Ishikawa (cell line): ENCODE measurements at regions not wholly inside any gene's neighbourhood (a gene's known extent, or its start where the extent isn't known, plus 50 kb on each side); places are given as distances from the start of the nearest gene placed in this dataset.
A peak's percentile ranks its signal among the peaks of the same experiment; 100 is the strongest.

Experiments used
- CEBPB ChIP-seq: IDR thresholded peaks from 2 replicates; pipeline ENCODE4 v1.6.1; 2012
- CREB1 ChIP-seq: IDR thresholded peaks from 2 replicates; pipeline ENCODE4 v1.6.1; 2012; ENCODE audit warnings: low read depth
- EGR1 ChIP-seq: IDR thresholded peaks from 2 replicates; pipeline ENCODE4 v1.6.1; 2012
- EP300 ChIP-seq: IDR thresholded peaks from 2 replicates; pipeline ENCODE4 v1.6.1; 2012; ENCODE audit warnings: borderline replicate concordance
- FOXM1 ChIP-seq: IDR thresholded peaks from 2 replicates; pipeline ENCODE4 v1.6.1; 2012; ENCODE audit warnings: low read depth, borderline replicate concordance
- NFIC ChIP-seq: IDR thresholded peaks from 2 replicates; pipeline ENCODE4 v1.6.1; 2012
- RAD21 ChIP-seq: IDR thresholded peaks from 2 replicates; pipeline ENCODE4 v1.6.1; 2012; ENCODE audit warnings: low read depth
- TAF1 ChIP-seq: IDR thresholded peaks from 2 replicates; pipeline ENCODE4 v1.6.1; 2012; ENCODE audit warnings: low read depth, mild to moderate bottlenecking
- TCF12 ChIP-seq: IDR thresholded peaks from 2 replicates; pipeline ENCODE4 v1.6.1; 2012; ENCODE audit warnings: low read depth
- TEAD4 ChIP-seq: IDR thresholded peaks from 2 replicates; pipeline ENCODE4 v1.6.1; 2012
- USF1 ChIP-seq: IDR thresholded peaks from 2 replicates; pipeline ENCODE4 v1.6.1; 2012
- YY1 ChIP-seq: IDR thresholded peaks from 2 replicates; pipeline ENCODE4 v1.6.1; 2012; ENCODE audit warnings: low read depth
- ZBTB7A ChIP-seq: IDR thresholded peaks from 2 replicates; pipeline ENCODE4 v1.6.1; 2012; ENCODE audit warnings: low read depth
- TF ChIP-seq, protein P1 (sequence below): IDR thresholded peaks from 2 replicates; pipeline ENCODE4 v1.6.1; 2012
- TF ChIP-seq, protein P2 (sequence below): IDR thresholded peaks from 2 replicates; pipeline ENCODE4 v1.6.1; 2012; ENCODE audit warnings: low read depth, mild to moderate bottlenecking

- TF ChIP-seq RAD21 (peak; percentile 29; the same call in 1 of the 2 replicates), USF1 (no peak)
Measured at GRCh38 chr18:24672165-24672941, 211.9 kb downstream of the HRH4 start.

DNA sequence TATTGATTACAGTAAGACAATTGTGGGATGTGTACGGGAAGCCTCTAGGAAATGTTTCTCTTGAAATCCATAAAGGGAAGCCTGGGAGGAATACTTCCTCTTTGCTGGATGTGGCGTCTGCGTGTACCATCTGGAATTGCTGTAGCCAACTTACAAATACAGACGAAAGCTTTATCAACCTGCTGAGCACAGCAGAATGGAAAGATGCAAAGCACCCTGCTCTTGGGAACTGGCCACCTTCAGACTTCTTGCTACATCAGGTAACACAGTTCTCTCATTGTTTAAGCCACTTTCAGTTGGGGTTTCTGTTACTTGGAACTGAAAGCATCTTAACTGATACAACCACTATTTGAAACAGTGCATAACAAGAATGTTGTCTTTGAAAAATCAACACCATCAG, 213.8 kb downstream of the HRH4 start:
- TF ChIP-seq, protein P1, sequence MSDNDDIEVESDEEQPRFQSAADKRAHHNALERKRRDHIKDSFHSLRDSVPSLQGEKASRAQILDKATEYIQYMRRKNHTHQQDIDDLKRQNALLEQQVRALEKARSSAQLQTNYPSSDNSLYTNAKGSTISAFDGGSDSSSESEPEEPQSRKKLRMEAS = no peak
- TF ChIP-seq RAD21 (no peak), CREB1 (no peak), YY1 (no peak), FOXM1 (no peak), ZBTB7A (no peak), EP300 (no peak), TEAD4 (no peak), USF1 (no peak), EGR1 (no peak), NFIC (no peak), CEBPB (no peak), TAF1 (no peak), TCF12 (no peak)
- TF ChIP-seq, protein P2, sequence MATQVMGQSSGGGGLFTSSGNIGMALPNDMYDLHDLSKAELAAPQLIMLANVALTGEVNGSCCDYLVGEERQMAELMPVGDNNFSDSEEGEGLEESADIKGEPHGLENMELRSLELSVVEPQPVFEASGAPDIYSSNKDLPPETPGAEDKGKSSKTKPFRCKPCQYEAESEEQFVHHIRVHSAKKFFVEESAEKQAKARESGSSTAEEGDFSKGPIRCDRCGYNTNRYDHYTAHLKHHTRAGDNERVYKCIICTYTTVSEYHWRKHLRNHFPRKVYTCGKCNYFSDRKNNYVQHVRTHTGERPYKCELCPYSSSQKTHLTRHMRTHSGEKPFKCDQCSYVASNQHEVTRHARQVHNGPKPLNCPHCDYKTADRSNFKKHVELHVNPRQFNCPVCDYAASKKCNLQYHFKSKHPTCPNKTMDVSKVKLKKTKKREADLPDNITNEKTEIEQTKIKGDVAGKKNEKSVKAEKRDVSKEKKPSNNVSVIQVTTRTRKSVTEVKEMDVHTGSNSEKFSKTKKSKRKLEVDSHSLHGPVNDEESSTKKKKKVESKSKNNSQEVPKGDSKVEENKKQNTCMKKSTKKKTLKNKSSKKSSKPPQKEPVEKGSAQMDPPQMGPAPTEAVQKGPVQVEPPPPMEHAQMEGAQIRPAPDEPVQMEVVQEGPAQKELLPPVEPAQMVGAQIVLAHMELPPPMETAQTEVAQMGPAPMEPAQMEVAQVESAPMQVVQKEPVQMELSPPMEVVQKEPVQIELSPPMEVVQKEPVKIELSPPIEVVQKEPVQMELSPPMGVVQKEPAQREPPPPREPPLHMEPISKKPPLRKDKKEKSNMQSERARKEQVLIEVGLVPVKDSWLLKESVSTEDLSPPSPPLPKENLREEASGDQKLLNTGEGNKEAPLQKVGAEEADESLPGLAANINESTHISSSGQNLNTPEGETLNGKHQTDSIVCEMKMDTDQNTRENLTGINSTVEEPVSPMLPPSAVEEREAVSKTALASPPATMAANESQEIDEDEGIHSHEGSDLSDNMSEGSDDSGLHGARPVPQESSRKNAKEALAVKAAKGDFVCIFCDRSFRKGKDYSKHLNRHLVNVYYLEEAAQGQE = no peak

- TF ChIP-seq TEAD4 (no peak), ZBTB7A (no peak), USF1 (no peak), TAF1 (no peak), RAD21 (no peak), FOXM1 (no peak), CEBPB (no peak)
- TF ChIP-seq, protein P2 = no peak
- TF ChIP-seq, protein P1 = no peak
Measured at GRCh38 chr18:24674605-24675004, 214.2 kb downstream of the HRH4 start.

DNA sequence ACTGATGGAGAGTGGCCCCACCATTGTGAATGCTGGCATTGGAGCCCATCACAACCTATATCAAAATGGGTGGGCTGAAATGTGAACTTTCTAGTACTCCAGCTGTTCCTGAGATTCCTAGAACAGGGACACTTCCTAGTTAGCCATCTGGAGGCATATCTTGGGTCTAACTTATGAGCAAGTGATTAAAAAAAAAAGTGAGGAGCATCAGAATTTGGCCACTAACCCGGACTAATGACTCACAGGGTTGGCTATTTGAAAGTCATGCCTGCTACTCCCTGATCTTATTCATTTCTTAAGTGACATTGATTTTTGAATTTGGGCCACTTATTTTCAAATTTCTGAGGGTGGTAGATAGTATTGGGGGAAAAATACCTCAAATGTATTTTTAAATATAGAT, 216.6 kb downstream of the HRH4 start:
- TF ChIP-seq USF1 (no peak), TAF1 (no peak), CEBPB (no peak), FOXM1 (no peak), RAD21 (no peak), TCF12 (no peak), YY1 (no peak), EGR1 (no peak), TEAD4 (no peak), CREB1 (no peak), ZBTB7A (no peak)
- TF ChIP-seq, protein P2 = no peak
- TF ChIP-seq, protein P1 = no peak
